ENCODE measurements at regions not wholly inside any gene's neighbourhood (a gene's known extent, or its start where the extent isn't known, plus 50 kb on each side); places are given as distances from the start of the nearest gene placed in this dataset.

- intact Hi-C loops (cut with micrococcal nuclease) = no loop called here
These were observed 130.0 kb downstream of the ERMARD start for GRCh38 chr6:169881398-169881797.

- intact Hi-C loops (cut with micrococcal nuclease) = no loop called here
These were observed 129.1 kb downstream of the ERMARD start for GRCh38 chr6:169880516-169880915.

- intact Hi-C loops (cut with micrococcal nuclease) = no loop called here
These were observed 117.9 kb downstream of the ERMARD start for GRCh38 chr6:169869301-169869700.

GRCh38 chr6:169868458-169868857 is 117.0 kb downstream of the ERMARD start:
- intact Hi-C loops (cut with micrococcal nuclease) = no loop called here

GRCh38 chr6:169867751-169868191 is 116.3 kb downstream of the ERMARD start:
- intact Hi-C loops (cut with micrococcal nuclease) = no loop called here

GRCh38 chr6:169866668-169867521 is 115.5 kb downstream of the ERMARD start:
- intact Hi-C loops (cut with micrococcal nuclease) = no loop called here

- intact Hi-C loops (cut with micrococcal nuclease) = no loop called here
These were observed 114.7 kb downstream of the ERMARD start for GRCh38 chr6:169866140-169866534.

GRCh38 chr6:169865346-169866139 is 114.1 kb downstream of the ERMARD start:
- intact Hi-C loops (cut with micrococcal nuclease) = no loop called here

GRCh38 chr6:169864148-169865020 is 113.0 kb downstream of the ERMARD start:
- intact Hi-C loops (cut with micrococcal nuclease) = no loop called here

GRCh38 chr6:169863710-169864109 is 112.3 kb downstream of the ERMARD start:
- intact Hi-C loops (cut with micrococcal nuclease) = no loop called here

GRCh38 chr6:169862892-169863525 is 111.6 kb downstream of the ERMARD start:
- intact Hi-C loops (cut with micrococcal nuclease) = no loop called here

GRCh38 chr6:169862043-169862891 is 110.8 kb downstream of the ERMARD start:
- intact Hi-C loops (cut with micrococcal nuclease) = no loop called here

- intact Hi-C loops (cut with micrococcal nuclease) = no loop called here
These were observed 110.1 kb downstream of the ERMARD start for GRCh38 chr6:169861431-169862042.

- intact Hi-C loops (cut with micrococcal nuclease) = no loop called here
These were observed 108.7 kb downstream of the ERMARD start for GRCh38 chr6:169859978-169860703.

- intact Hi-C loops (cut with micrococcal nuclease) = no loop called here
These were observed 108.1 kb downstream of the ERMARD start for GRCh38 chr6:169859401-169859977.

GRCh38 chr6:169858935-169859351 is 107.5 kb downstream of the ERMARD start:
- intact Hi-C loops (cut with micrococcal nuclease) = no loop called here

- intact Hi-C loops (cut with micrococcal nuclease) = no loop called here
These were observed 107.0 kb downstream of the ERMARD start for GRCh38 chr6:169858293-169858934.
